ENCODE measurements at regions not wholly inside any gene's neighbourhood (a gene's known extent, or its start where the extent isn't known, plus 50 kb on each side); places are given as distances from the start of the nearest gene placed in this dataset.
"Not testable (repeated sequence)": the region's sequence is repeated elsewhere in the genome, so short reads cannot be mapped to it uniquely, and the experiment has no call there.

DNA sequence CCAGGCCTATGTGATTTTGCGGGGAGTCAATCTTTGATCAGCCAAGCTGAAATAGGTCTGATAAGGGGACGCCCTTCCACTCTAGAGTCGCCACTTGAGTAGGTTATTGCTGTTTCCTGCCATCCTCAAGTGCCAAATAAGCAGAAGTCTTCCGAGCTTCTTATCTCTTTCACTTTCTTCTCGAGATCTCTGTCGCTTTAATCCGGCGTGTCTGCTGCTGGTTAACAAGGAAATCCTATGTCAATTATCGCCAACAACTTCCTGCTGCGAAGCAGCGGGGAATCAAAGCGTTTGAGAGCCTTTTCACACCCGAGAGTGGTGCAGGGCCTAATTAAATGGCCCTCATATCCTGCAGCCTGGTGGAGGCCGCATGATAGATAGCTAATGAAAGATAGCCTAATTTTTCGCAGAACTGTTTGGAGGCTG is 215.9 kb downstream of the RAB11FIP2 start:
- Histone ChIP-seq H3K79me2 (ENCODE audit: insufficient read depth, low read depth) (no peaks in the 10 kb centered on the region), H2AFZ (ENCODE audit: low read depth) (no peak overlapping the region), H3K27me3 (ENCODE audit: insufficient read depth, low read depth) (no peaks in the 10 kb centered on the region), H3K9ac (no peak overlapping the region), H3K4me2 (no peak overlapping the region), H3K4me3 (IDR thresholded peaks at IDR 0.05; ENCODE audit: insufficient read depth, low read depth, low read length) (no peak overlapping the region), H3K4me1 (ENCODE audit: low read depth, poor library complexity, severe bottlenecking) (no peaks in the 10 kb centered on the region), H4K20me1 (ENCODE audit: insufficient read depth) (no peaks in the 10 kb centered on the region), H3K36me3 (ENCODE audit: insufficient read depth) (no peaks in the 10 kb centered on the region), H3K27ac (no peak overlapping the region)
- TF ChIP-seq, protein P1, sequence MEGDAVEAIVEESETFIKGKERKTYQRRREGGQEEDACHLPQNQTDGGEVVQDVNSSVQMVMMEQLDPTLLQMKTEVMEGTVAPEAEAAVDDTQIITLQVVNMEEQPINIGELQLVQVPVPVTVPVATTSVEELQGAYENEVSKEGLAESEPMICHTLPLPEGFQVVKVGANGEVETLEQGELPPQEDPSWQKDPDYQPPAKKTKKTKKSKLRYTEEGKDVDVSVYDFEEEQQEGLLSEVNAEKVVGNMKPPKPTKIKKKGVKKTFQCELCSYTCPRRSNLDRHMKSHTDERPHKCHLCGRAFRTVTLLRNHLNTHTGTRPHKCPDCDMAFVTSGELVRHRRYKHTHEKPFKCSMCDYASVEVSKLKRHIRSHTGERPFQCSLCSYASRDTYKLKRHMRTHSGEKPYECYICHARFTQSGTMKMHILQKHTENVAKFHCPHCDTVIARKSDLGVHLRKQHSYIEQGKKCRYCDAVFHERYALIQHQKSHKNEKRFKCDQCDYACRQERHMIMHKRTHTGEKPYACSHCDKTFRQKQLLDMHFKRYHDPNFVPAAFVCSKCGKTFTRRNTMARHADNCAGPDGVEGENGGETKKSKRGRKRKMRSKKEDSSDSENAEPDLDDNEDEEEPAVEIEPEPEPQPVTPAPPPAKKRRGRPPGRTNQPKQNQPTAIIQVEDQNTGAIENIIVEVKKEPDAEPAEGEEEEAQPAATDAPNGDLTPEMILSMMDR (conservative IDR thresholded peaks at IDR 0.05; ENCODE audit: low read depth, low read length): no peak

DNA sequence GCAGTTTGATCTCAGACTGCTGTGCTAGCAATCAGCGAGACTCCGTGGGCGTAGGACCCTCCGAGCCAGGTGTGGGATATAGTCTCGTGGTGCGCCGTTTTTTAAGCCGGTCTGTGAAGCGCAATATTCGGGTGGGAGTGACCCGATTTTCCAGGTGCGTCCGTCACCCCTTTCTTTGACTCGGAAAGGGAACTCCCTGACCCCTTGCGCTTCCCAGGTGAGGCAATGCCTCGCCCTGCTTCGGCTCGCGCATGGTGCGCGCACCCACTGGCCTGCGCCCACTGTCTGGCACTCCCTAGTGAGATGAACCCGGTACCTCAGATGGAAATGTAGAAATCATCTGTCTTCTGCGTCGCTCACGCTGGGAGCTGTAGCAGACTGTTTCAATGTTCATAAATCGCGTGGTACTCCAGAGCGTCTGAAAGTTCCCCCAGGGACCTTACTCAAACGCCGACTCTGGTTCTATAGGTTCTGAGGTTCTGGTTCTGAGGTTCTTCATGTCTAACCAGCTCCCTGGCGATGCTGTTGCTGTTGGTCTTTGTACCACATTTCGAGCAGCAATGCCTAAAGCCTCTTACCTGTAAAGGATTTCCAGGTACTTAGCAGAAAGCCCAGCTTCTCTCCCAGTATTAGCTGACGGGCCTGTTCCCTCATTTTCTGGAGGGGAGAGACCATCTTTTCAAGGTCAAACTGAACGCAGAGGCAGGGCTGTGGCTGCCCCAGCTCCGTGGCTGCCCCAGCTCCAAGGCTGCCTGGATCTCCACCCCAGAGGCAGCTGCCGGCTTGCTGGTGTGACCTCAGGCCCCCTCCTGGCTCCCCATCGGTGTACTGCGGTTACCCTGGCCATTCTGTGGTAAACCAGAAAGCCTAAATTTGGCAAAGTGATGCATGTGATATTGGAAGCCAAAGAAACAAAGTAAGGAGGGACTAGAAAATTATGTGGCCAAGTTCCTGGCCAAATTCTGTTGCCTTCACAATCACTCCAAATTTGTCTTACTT is 207.9 kb downstream of the RAB11FIP2 start:
- not testable (repeated sequence) for H3K27ac ChIP-seq; H3K9ac ChIP-seq; H4K20me1 ChIP-seq (ENCODE audit: insufficient read depth); H3K4me2 ChIP-seq; H3K27me3 ChIP-seq (ENCODE audit: insufficient read depth, low read depth); H3K36me3 ChIP-seq (ENCODE audit: insufficient read depth); H2AFZ ChIP-seq (ENCODE audit: low read depth); H3K4me3 ChIP-seq (IDR thresholded peaks at IDR 0.05; ENCODE audit: insufficient read depth, low read depth, low read length); H3K4me1 ChIP-seq (ENCODE audit: low read depth, poor library complexity, severe bottlenecking); H3K79me2 ChIP-seq (ENCODE audit: insufficient read depth, low read depth)

DNA sequence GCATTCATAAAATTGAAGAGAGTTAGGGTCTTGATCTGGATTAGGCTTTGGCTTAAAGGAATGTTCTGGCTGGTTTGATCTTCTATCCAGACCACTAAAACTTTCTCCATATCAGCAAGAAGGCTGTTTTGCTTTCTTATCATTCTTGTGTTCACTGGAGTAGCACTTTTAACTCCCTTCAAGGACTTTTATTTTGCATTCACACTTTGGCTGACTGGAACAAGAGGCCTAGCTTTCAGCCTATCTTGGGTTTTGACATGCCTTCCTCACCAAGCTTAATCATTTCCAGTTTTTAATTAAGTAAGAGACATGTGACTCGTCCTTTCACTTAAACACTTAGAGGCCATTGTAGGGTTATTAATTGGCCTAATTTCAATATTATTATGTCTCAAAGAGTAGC is 190.3 kb downstream of the RAB11FIP2 start:
- H3K4me3 ChIP-seq (IDR thresholded peaks at IDR 0.05; ENCODE audit: insufficient read depth, low read depth, low read length); H2AFZ ChIP-seq (ENCODE audit: low read depth); H3K36me3 ChIP-seq (ENCODE audit: insufficient read depth); H3K9ac ChIP-seq; H4K20me1 ChIP-seq (ENCODE audit: insufficient read depth); H3K4me1 ChIP-seq (ENCODE audit: low read depth, poor library complexity, severe bottlenecking); H3K27me3 ChIP-seq (ENCODE audit: insufficient read depth, low read depth); H3K4me2 ChIP-seq; H3K79me2 ChIP-seq (ENCODE audit: insufficient read depth, low read depth); H3K27ac ChIP-seq: not testable (repeated sequence)

DNA sequence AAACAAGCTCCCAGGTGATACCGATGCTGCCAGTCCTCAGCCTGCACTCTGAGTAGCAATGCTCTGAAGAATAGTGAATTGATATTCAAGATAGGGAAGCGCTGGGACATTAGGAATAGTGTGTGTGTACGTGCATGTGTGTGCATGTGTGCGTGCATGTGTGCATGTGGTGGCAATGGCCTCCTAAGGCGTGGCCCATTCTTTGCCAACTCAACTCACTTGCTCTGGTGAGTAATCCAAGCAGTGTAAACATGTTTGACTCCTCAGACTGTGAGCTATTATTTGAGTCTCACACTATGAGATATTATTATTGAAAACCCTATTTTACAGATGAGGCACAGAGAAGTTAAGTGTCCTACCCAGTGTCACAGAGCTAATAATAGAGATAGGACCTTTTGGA is 186.6 kb downstream of the RAB11FIP2 start:
- H3K36me3 ChIP-seq (ENCODE audit: insufficient read depth): no peaks in the 10 kb centered on the region
- H4K20me1 ChIP-seq (ENCODE audit: insufficient read depth): no peaks in the 10 kb centered on the region
- no peak overlapping the region for H3K9ac ChIP-seq
- H2AFZ ChIP-seq (ENCODE audit: low read depth): no peak overlapping the region
- no peaks in the 10 kb centered on the region for H3K27me3 ChIP-seq (ENCODE audit: insufficient read depth, low read depth)
- H3K4me2 ChIP-seq: no peak overlapping the region
- no peaks in the 10 kb centered on the region for H3K4me1 ChIP-seq (ENCODE audit: low read depth, poor library complexity, severe bottlenecking)
- H3K27ac ChIP-seq: no peak overlapping the region
- TF ChIP-seq, protein P1 (conservative IDR thresholded peaks at IDR 0.05; ENCODE audit: low read depth, low read length): no peak
- no peak overlapping the region for H3K4me3 ChIP-seq (IDR thresholded peaks at IDR 0.05; ENCODE audit: insufficient read depth, low read depth, low read length)
- H3K79me2 ChIP-seq (ENCODE audit: insufficient read depth, low read depth): no peaks in the 10 kb centered on the region

DNA sequence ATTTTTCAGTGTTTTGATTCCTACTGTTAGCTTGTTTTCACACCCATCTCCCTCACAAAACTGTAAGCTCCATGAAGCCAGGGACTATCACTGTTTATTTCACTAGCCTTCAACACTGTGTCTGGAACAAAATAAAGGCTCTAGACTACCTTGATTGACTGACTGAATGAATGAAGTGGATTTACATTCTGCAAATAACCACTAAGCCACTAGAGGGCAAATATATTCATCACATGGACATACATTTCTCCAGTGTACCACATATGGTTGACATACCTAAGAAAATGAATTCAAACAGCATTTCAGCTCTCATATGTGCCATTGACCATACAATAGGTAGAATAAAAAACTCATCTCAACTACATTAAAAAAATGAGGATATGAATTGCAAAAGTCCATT is 185.9 kb downstream of the RAB11FIP2 start:
- H4K20me1 ChIP-seq (ENCODE audit: insufficient read depth): no peaks in the 10 kb centered on the region
- H2AFZ ChIP-seq (ENCODE audit: low read depth): no peak overlapping the region
- H3K9ac ChIP-seq: no peak overlapping the region
- no peak overlapping the region for H3K27ac ChIP-seq
- H3K4me1 ChIP-seq (ENCODE audit: low read depth, poor library complexity, severe bottlenecking): no peaks in the 10 kb centered on the region
- H3K79me2 ChIP-seq (ENCODE audit: insufficient read depth, low read depth): no peaks in the 10 kb centered on the region
- no peaks in the 10 kb centered on the region for H3K36me3 ChIP-seq (ENCODE audit: insufficient read depth)
- TF ChIP-seq, protein P1 (conservative IDR thresholded peaks at IDR 0.05; ENCODE audit: low read depth, low read length): peak; percentile 60
- H3K4me3 ChIP-seq (IDR thresholded peaks at IDR 0.05; ENCODE audit: insufficient read depth, low read depth, low read length): no peak overlapping the region
- no peaks in the 10 kb centered on the region for H3K27me3 ChIP-seq (ENCODE audit: insufficient read depth, low read depth)
- H3K4me2 ChIP-seq: no peak overlapping the region

Measured in KMS-11 (cell line).